ENCODE measurements at regions not wholly inside any gene's neighbourhood (a gene's known extent, or its start where the extent isn't known, plus 50 kb on each side); places are given as distances from the start of the nearest gene placed in this dataset.

GRCh38 chr6:99031957-99032356 lies 84.2 kb upstream of the FBXL4 start:
- TF ChIP-seq CTCF (IDR thresholded peaks at IDR 0.05) (no peak), POLR2A (IDR thresholded peaks at IDR 0.05) (no peak)

Measured in uterus (tissue), 2 donors.